H1 (cell line): ENCODE measurements at regions not wholly inside any gene's neighbourhood (a gene's known extent, or its start where the extent isn't known, plus 50 kb on each side); places are given as distances from the start of the nearest gene placed in this dataset.

ENCODE experiments used
- CTCF ChIA-PET: fragments of 300-600 bp; sonication (Branson Sonifier 250); formaldehyde crosslinking; loops from one replicate; lab custom pipeline; 2021; ENCODE audit not compliant: partially characterized antibody; lab: Charles Lee
- POLR2A ChIA-PET: fragments of 300-600 bp; sonication (Branson Sonifier 250); formaldehyde crosslinking; loops from one replicate; lab custom pipeline; 2021; ENCODE audit warnings: inconsistent platforms; ENCODE audit not compliant: partially characterized antibody; lab: Charles Lee
- DNase-seq, 2 experiments: peaks; one replicate each; pipeline versions ENCODE4 v3.0.0 to v3.0.0-alpha.2; 2010 to 2022; ENCODE audit warnings: low spot score in 2 of 2, low read depth in 1 of 2, mixed read lengths in 1 of 2
- FAIRE-seq: peaks from 2 replicates; lab custom pipeline; 2011; peaks lifted over from hg19 to GRCh38; lab: Jason Lieb, UNC
- H2AFZ ChIP-seq: 2 replicates; pipeline ENCODE4 v1.8.1; 2012; ENCODE audit warnings: low read length, inconsistent platforms
- H2AK5ac ChIP-seq: 2 replicates; pipeline ENCODE4 v1.6.1; 2013; ENCODE audit warnings: low read depth, low read length
- H2BK120ac ChIP-seq: replicated peaks from 2 replicates; pipeline ENCODE3; 2013; ENCODE audit warnings: low read depth, low read length, inconsistent platforms
- H2BK12ac ChIP-seq: 2 replicates; pipeline ENCODE4 v1.6.1; 2013; ENCODE audit warnings: low read depth, low read length
- H2BK15ac ChIP-seq: 2 replicates; pipeline ENCODE4 v1.6.1; 2013; ENCODE audit warnings: low read length
- H2BK20ac ChIP-seq: 2 replicates; pipeline ENCODE4 v1.6.1; 2013; ENCODE audit warnings: low read length
- H2BK5ac ChIP-seq: 2 replicates; pipeline ENCODE4 v1.6.1; 2013; ENCODE audit warnings: low read depth, low read length
- H3K14ac ChIP-seq: 2 replicates; pipeline ENCODE4 v1.6.1; 2013; ENCODE audit warnings: inconsistent platforms; ENCODE audit not compliant: insufficient read length
- H3K18ac ChIP-seq: 2 replicates; pipeline ENCODE4 v1.6.1; 2013; ENCODE audit warnings: low read length; ENCODE audit errors: extremely low read depth
- H3K23ac ChIP-seq: 2 replicates; pipeline ENCODE4 v1.6.1; 2013; ENCODE audit warnings: inconsistent platforms; ENCODE audit not compliant: insufficient read length
- H3K23me2 ChIP-seq: 2 replicates; pipeline ENCODE4 v1.6.1; 2013; ENCODE audit warnings: low read depth, low read length
- H3K27ac ChIP-seq: 2 replicates; pipeline ENCODE4 v1.6.1; 2011; ENCODE audit warnings: low read depth, low read length, inconsistent platforms
- H3K27me3 ChIP-seq, 4 experiments: replicated peaks in 1 of 4; 1 replicate in 1 of 4; 2 replicates in 3 of 4; pipeline versions ENCODE4 v1.6.1 to v1.8.1; 2011 to 2013; ENCODE audit warnings: low read length in 3 of 4, mild to moderate bottlenecking in 3 of 4, inconsistent platforms in 2 of 4, mixed read lengths in 2 of 4, moderate library complexity in 1 of 4; ENCODE audit not compliant: control insufficient read depth in 3 of 4, insufficient read depth in 3 of 4; ENCODE audit errors: extremely low read depth in 1 of 4
- H3K36me3 ChIP-seq, 4 experiments: 2 replicates each; pipeline versions ENCODE4 v1.6.1 to v1.8.1; 2011 to 2013; ENCODE audit warnings: mild to moderate bottlenecking in 4 of 4, low read length in 3 of 4, moderate library complexity in 2 of 4, control low read depth in 1 of 4, inconsistent platforms in 1 of 4; ENCODE audit not compliant: insufficient read depth in 4 of 4, control insufficient read depth in 2 of 4
- H3K4ac ChIP-seq: replicated peaks from 2 replicates; pipeline ENCODE3; 2013; ENCODE audit warnings: low read length, low read depth, mixed read lengths, inconsistent platforms; ENCODE audit not compliant: insufficient read length
- H3K4me1 ChIP-seq, 4 experiments: replicated peaks in 1 of 4; 1 replicate in 1 of 4; 2 replicates in 3 of 4; pipeline versions ENCODE4 v1.6.1 to v1.8.1; 2011 to 2013; ENCODE audit warnings: low read length in 3 of 4, inconsistent platforms in 2 of 4, mixed read lengths in 1 of 4; ENCODE audit not compliant: insufficient read depth in 4 of 4, control insufficient read depth in 3 of 4
- H3K4me2 ChIP-seq, 2 experiments: 2 replicates each; pipeline versions ENCODE4 v1.6.1 to v1.8.1; 2011 to 2013; ENCODE audit warnings: low read depth in 2 of 2, low read length in 2 of 2, control low read depth in 1 of 2, inconsistent platforms in 1 of 2, mild to moderate bottlenecking in 1 of 2; ENCODE audit not compliant: insufficient read depth in 1 of 2
- H3K4me3 ChIP-seq, 4 experiments: fragments of 200-600, 300-600 bp in 1 of 4; sonication (generic), shearing (Covaris generic), sonication (Bioruptor Twin) in 1 of 4; 2 replicates each; pipeline versions ENCODE4 v1.5.1 to v1.8.1; 2011 to 2016; ENCODE audit warnings: low read length in 4 of 4, low read depth in 3 of 4, control low read depth in 2 of 4, inconsistent platforms in 2 of 4, mild to moderate bottlenecking in 2 of 4, mixed read lengths in 1 of 4, moderate library complexity in 1 of 4; ENCODE audit not compliant: insufficient read depth in 2 of 4; ENCODE audit errors: extremely low read depth in 1 of 4
- H3K56ac ChIP-seq: replicated peaks from 2 replicates; pipeline ENCODE3; 2013; ENCODE audit warnings: low read depth, mild to moderate bottlenecking, mixed read lengths, low read length, inconsistent platforms; ENCODE audit not compliant: insufficient read length
- H3K79me1 ChIP-seq: 2 replicates; pipeline ENCODE4 v1.6.1; 2013; ENCODE audit warnings: low read depth, low read length, control low read depth
- H3K79me2 ChIP-seq, 2 experiments: 2 replicates each; pipeline versions ENCODE4 v1.6.1 to v1.8.1; 2012 to 2013; ENCODE audit warnings: low read length in 2 of 2, mild to moderate bottlenecking in 2 of 2, inconsistent platforms in 1 of 2; ENCODE audit not compliant: insufficient read depth in 2 of 2, control insufficient read depth in 1 of 2
- H3K9ac ChIP-seq, 4 experiments: replicated peaks in 1 of 4; 1 replicate in 1 of 4; 2 replicates in 3 of 4; pipeline versions ENCODE4 v1.6.1 to v1.8.1; 2011 to 2013; ENCODE audit warnings: low read depth in 3 of 4, low read length in 3 of 4, control low read depth in 2 of 4, mild to moderate bottlenecking in 2 of 4, moderate library complexity in 2 of 4, inconsistent platforms in 1 of 4; ENCODE audit errors: extremely low read depth in 1 of 4
- H3K9me3 ChIP-seq, 2 experiments: 2 replicates each; pipeline versions ENCODE4 v1.6.1 to v1.8.1; 2012 to 2013; ENCODE audit warnings: mild to moderate bottlenecking in 2 of 2, moderate library complexity in 2 of 2, control low read depth in 1 of 2, inconsistent platforms in 1 of 2, low read depth in 1 of 2, low read length in 1 of 2, mixed read lengths in 1 of 2; ENCODE audit not compliant: insufficient read depth in 2 of 2
- H4K20me1 ChIP-seq, 2 experiments: replicated peaks in 1 of 2; 2 replicates each; pipeline versions ENCODE3 to v1.8.1; 2011 to 2013; ENCODE audit warnings: inconsistent platforms in 2 of 2, low read length in 2 of 2, mild to moderate bottlenecking in 1 of 2; ENCODE audit not compliant: insufficient read depth in 2 of 2, control insufficient read depth in 1 of 2
- H4K5ac ChIP-seq: 2 replicates; pipeline ENCODE4 v1.6.1; 2013; ENCODE audit warnings: low read length, low read depth, mixed read lengths, inconsistent platforms; ENCODE audit not compliant: insufficient read length
- H4K8ac ChIP-seq: 2 replicates; pipeline ENCODE4 v1.8.0; 2013; ENCODE audit warnings: mild to moderate bottlenecking, moderate library complexity, low read length, inconsistent platforms; ENCODE audit not compliant: insufficient read depth; ENCODE audit errors: extremely low read depth
- H4K91ac ChIP-seq: replicated peaks from 2 replicates; pipeline ENCODE3; 2013; ENCODE audit warnings: low read length, mixed read lengths, inconsistent platforms; ENCODE audit not compliant: insufficient read length
- GTF2F1 ChIP-seq: IDR thresholded peaks from 2 replicates; pipeline ENCODE4 v1.6.1; 2012; ENCODE audit warnings: low read depth, low read length, improper control_type of control experiment, borderline replicate concordance
- POLR2AphosphoS5 ChIP-seq: IDR thresholded peaks from 2 replicates; pipeline ENCODE4 v1.6.1; 2011; ENCODE audit warnings: low read depth, low read length
- WGBS, 2 experiments: shearing (Covaris generic) in 1 of 2; methylation state at CpG; one replicate each; pipeline versions ENCODE4 v1.1.6 to v1.1.7; 2013 to 2015; ENCODE audit warnings: low lambda C conversion rate in 2 of 2, mixed read lengths in 2 of 2, inconsistent platforms in 1 of 2, low coverage in 1 of 2, missing lambda C conversion rate in 1 of 2; ENCODE audit not compliant: insufficient replicate concordance in 2 of 2, insufficient coverage in 1 of 2, insufficient read length in 1 of 2; ENCODE audit errors: extremely low coverage in 1 of 2, missing lambda C conversion rate in 1 of 2; 5-methylcytosine and 5-hydroxymethylcytosine counted together

DNA sequence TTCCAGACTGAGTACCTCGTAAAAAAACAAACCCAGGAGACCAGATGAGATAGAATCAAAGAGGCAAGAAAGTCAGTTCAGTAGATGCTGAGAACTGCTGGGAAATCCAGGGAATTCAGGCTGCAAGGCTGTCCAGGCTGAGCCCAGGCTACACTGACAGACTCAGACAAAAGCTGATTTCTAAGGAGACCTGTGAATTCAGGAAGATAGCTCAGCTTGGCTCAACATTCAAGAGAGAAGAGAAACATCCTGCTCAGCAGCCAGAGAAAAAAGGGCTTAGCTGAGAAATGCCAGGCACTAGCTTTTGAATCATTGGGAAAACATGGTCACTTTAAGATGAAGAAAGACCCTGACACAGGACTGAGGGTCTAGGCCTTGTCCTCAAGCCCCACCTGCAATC, 118.2 kb upstream of the SLC44A1 start:
- POLR2A ChIA-PET: no interaction called here
- CTCF ChIA-PET: interaction anchor here (0.7 to 1.1 kb wide), 5 partner anchors 15 to 289 kb away, joined by 3 to 5 read pairs (median 3); no protein-coding TSS in a partner anchor

More for the DNA sequence above, 118.2 kb upstream of the SLC44A1 start:
- H3K36me3 ChIP-seq: no peaks in the 10 kb centered on the region
- H3K4me2 ChIP-seq: no peak overlapping the region
- TF ChIP-seq POLR2AphosphoS5 (no peak), GTF2F1 (no peak)
- no peak overlapping the region for H2BK5ac ChIP-seq
- no peak overlapping the region for H3K4ac ChIP-seq
- no peak overlapping the region for H2BK12ac ChIP-seq
- no peak overlapping the region for H3K27ac ChIP-seq
- no peak overlapping the region for H3K23ac ChIP-seq
- DNase-seq: no peak
- no peak overlapping the region for H3K14ac ChIP-seq
- H4K20me1 ChIP-seq: no peaks in the 10 kb centered on the region
- H3K79me1 ChIP-seq: no peaks in the 10 kb centered on the region
- H2AFZ ChIP-seq: no peak overlapping the region
- no peak overlapping the region for H2BK15ac ChIP-seq
- FAIRE-seq: no peak
- WGBS, 2 experiments: 88% methylated on average over 1 of the region's 1 CpG; no CpG with 5 or more reads in 1 of the 2 experiments
- H3K9me3 ChIP-seq: 0 out of 4 replicates have a peak, but pooled peaks cover 0 to 2% of the 10 kb centered on the region in 2 experiments
- H3K27me3 ChIP-seq: no peaks in the 10 kb centered on the region
- no peak overlapping the region for H3K56ac ChIP-seq
- H3K9ac ChIP-seq: no peak overlapping the region
- no peaks in the 10 kb centered on the region; a peak in 1 of 7 replicates for H3K4me1 ChIP-seq
- H2BK20ac ChIP-seq: no peak overlapping the region
- no peak overlapping the region for H2BK120ac ChIP-seq
- no peak overlapping the region for H3K4me3 ChIP-seq
- no peak overlapping the region for H2AK5ac ChIP-seq
- no peak overlapping the region for H4K8ac ChIP-seq
- H3K18ac ChIP-seq: no peak overlapping the region
- no peak overlapping the region for H4K5ac ChIP-seq
- no peaks in the 10 kb centered on the region for H3K23me2 ChIP-seq
- no peak overlapping the region for H4K91ac ChIP-seq
- H3K79me2 ChIP-seq: no peaks in the 10 kb centered on the region
